OCI-LY3 (cell line): ENCODE measurements at regions not wholly inside any gene's neighbourhood (a gene's known extent, or its start where the extent isn't known, plus 50 kb on each side); places are given as distances from the start of the nearest gene placed in this dataset.

Experiments
- CTCF ChIP-seq: fragments of 200-600, 300-600 bp; sonication (generic); IDR thresholded peaks from 2 replicates; pipeline ENCODE4 v1.5.1; 2014; ENCODE audit warnings: antibody characterized with exemption, low read length, low read depth
- EZH2phosphoT487 ChIP-seq: fragments of 200-600 bp; shearing (Covaris generic); IDR thresholded peaks from 2 replicates; pipeline ENCODE4 v1.6.1; 2018; ENCODE audit warnings: antibody characterized with exemption, mixed run types, low read depth

DNA sequence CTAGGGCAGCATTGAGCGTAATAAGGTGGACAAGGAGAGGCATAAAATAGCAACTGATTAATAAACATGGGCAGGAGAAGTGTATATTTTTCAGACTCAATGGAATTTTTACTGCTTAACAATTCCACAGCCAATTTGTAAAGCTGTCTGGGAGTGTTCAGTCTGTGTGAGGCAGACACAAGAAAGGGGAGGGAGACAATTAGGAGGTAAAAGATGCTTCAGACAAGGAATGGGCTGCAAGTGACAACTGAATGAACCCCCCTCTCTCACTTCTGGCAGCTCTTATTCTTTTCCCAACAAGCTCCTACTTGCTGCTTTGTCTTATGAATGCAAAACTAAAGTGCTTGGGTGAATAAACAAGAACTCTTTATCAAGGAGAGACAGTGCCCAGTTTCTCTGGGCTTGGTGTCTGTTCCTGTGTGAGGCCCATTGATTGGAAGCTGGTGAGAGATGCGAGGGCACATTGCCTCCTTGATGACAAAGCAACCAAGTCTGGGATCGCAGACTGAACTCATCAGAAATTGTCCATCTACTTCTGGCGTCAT, 575.3 kb downstream of the RNF144B start:
- TF ChIP-seq EZH2phosphoT487, result no peak
- TF ChIP-seq CTCF, result no peak
